HCT116 (cell line): ENCODE measurements at regions not wholly inside any gene's neighbourhood (a gene's known extent, or its start where the extent isn't known, plus 50 kb on each side); places are given as distances from the start of the nearest gene placed in this dataset.

Source experiments
- ATAC-seq: fragments of 200-7000 bp; cut with Tn5 transposase; 2 replicates; pipeline ENCODE4 v1.9.1; 2020; ENCODE audit warnings: mild to moderate bottlenecking, moderate library complexity
- BruUV-seq: library from RNA; stranded (reverse); fragments of 400-500 nt; replicated peaks from 2 replicates; lab custom pipeline; 2021; lab: Mats Ljungman, UMichigan
- CTCF ChIA-PET: fragments of 300-600 bp; sonication (Branson Sonifier 250); formaldehyde crosslinking; loops from one replicate; lab custom pipeline; 2021; ENCODE audit warnings: antibody characterized with exemption; lab: Charles Lee
- POLR2A ChIA-PET: fragments of 300-600, 350-600 bp; sonication (Branson Sonifier 250); formaldehyde crosslinking; loops from one replicate; lab custom pipeline; 2021; ENCODE audit warnings: antibody characterized with exemption; lab: Charles Lee
- RAD21 ChIA-PET, 2 experiments: fragments of 300-600 bp; sonication (Branson Sonifier 250); formaldehyde crosslinking; loops; one replicate each; lab custom pipeline; 2023; ENCODE audit warnings: low total read pairs in 2 of 2; ENCODE audit not compliant: uncharacterized antibody in 2 of 2, unreplicated experiment in 2 of 2, low non-redundant PET in 1 of 2; lab: Charles Lee
- DNase-seq: peaks from one replicate; pipeline ENCODE4 v3.0.0-alpha.2; 2010; ENCODE audit warnings: low read depth, low spot score
- H2AFZ ChIP-seq: fragments of 200-600 bp; shearing (Covaris generic), sonication (generic); 2 replicates; pipeline ENCODE4 v1.6.1; 2017; ENCODE audit warnings: low read depth, mixed run types, mixed read lengths, antibody characterized with exemption, low read length; ENCODE audit not compliant: poor library complexity, severe bottlenecking
- H3K27ac ChIP-seq: 2 replicates; pipeline ENCODE4 v1.5.1; 2012; ENCODE audit warnings: low read depth, low read length
- H3K27me3 ChIP-seq: fragments of 200-600 bp; sonication (generic); 2 replicates; pipeline ENCODE4 v1.6.1; 2016; ENCODE audit warnings: mixed run types, low read length, mixed read lengths; ENCODE audit not compliant: insufficient read depth
- H3K36me3 ChIP-seq, 2 experiments: fragments of 200-500 bp in 1 of 2; fragments of 200-600 bp in 1 of 2; sonication (Bioruptor generic) in 1 of 2; sonication (generic) in 1 of 2; 2 replicates each; pipeline versions ENCODE4 v1.5.1 to v1.6.1; 2014 to 2016; ENCODE audit warnings: low read length in 2 of 2, inconsistent platforms in 1 of 2, mixed read lengths in 1 of 2, mixed run types in 1 of 2; ENCODE audit not compliant: insufficient read depth in 2 of 2, control insufficient read depth in 1 of 2
- H3K4me1 ChIP-seq, 2 experiments: fragments of 200-600 bp in 1 of 2; sonication (generic) in 1 of 2; 2 replicates each; pipeline versions ENCODE4 v1.5.1 to v1.6.1; 2012 to 2017; ENCODE audit warnings: low read length in 2 of 2, inconsistent platforms in 1 of 2, mild to moderate bottlenecking in 1 of 2, mixed read lengths in 1 of 2, mixed run types in 1 of 2, moderate library complexity in 1 of 2; ENCODE audit not compliant: insufficient read depth in 2 of 2, control insufficient read depth in 1 of 2
- H3K4me2 ChIP-seq: fragments of 200-600 bp; sonication (generic); 2 replicates; pipeline ENCODE4 v1.6.1; 2017; ENCODE audit warnings: mixed run types, low read length, mixed read lengths
- H3K4me3 ChIP-seq, 2 experiments: fragments of 200-600 bp in 1 of 2; sonication (generic) in 1 of 2; replicated peaks in 1 of 2; 2 replicates each; pipeline ENCODE4 v1.5.1; 2011 to 2016; ENCODE audit warnings: low read length in 2 of 2, control low read depth in 1 of 2, low read depth in 1 of 2, mild to moderate bottlenecking in 1 of 2, mixed read lengths in 1 of 2, mixed run types in 1 of 2
- H3K79me2 ChIP-seq: fragments of 200-600 bp; sonication (generic); 2 replicates; pipeline ENCODE4 v1.6.1; 2017; ENCODE audit warnings: mild to moderate bottlenecking, mixed run types, low read length, moderate library complexity, mixed read lengths; ENCODE audit not compliant: insufficient read depth
- H3K9ac ChIP-seq: fragments of 200-600 bp; sonication (generic); 2 replicates; pipeline ENCODE4 v1.6.1; 2016; ENCODE audit warnings: low read length, mixed read lengths
- H3K9me2 ChIP-seq: fragments of 200-600 bp; sonication (generic), shearing (Covaris generic); 2 replicates; pipeline ENCODE4 v1.6.1; 2017; ENCODE audit warnings: mixed run types, mild to moderate bottlenecking, moderate library complexity; ENCODE audit not compliant: insufficient read depth
- H3K9me3 ChIP-seq, 2 experiments: fragments of 200-500 bp in 1 of 2; fragments of 200-600 bp in 1 of 2; sonication (Bioruptor generic) in 1 of 2; sonication (generic) in 1 of 2; 2 replicates each; pipeline ENCODE4 v1.6.1; 2014 to 2017; ENCODE audit warnings: low read length in 2 of 2, mixed read lengths in 2 of 2, inconsistent platforms in 1 of 2, low read depth in 1 of 2, mild to moderate bottlenecking in 1 of 2, mixed run types in 1 of 2, moderate library complexity in 1 of 2; ENCODE audit not compliant: control insufficient read depth in 1 of 2, insufficient read depth in 1 of 2
- H4K20me1 ChIP-seq: fragments of 200-600 bp; sonication (generic), shearing (Covaris generic); 2 replicates; pipeline ENCODE4 v1.6.1; 2017; ENCODE audit warnings: mixed run types, mild to moderate bottlenecking, moderate library complexity; ENCODE audit not compliant: insufficient read depth
- CBX3 ChIP-seq: IDR thresholded peaks from 2 replicates; pipeline ENCODE4 v1.6.1; 2012; ENCODE audit warnings: low read depth
- EZH2phosphoT487 ChIP-seq: fragments of 200-600 bp; IDR thresholded peaks from 2 replicates; pipeline ENCODE4 v1.6.1; 2018; ENCODE audit warnings: antibody characterized with exemption, borderline replicate concordance
- FOSL1 ChIP-seq: IDR thresholded peaks from 2 replicates; pipeline ENCODE4 v1.6.1; 2012; ENCODE audit warnings: low read depth
- POLR2A ChIP-seq: IDR thresholded peaks from 2 replicates; pipeline ENCODE4 v1.7.0; 2011; ENCODE audit warnings: borderline replicate concordance; ENCODE audit not compliant: insufficient read depth, insufficient read length; ENCODE audit errors: extremely low read depth
- RAD21 ChIP-seq: IDR thresholded peaks from 2 replicates; pipeline ENCODE4 v1.6.1; 2012; ENCODE audit warnings: low read depth, mild to moderate bottlenecking
- SRF ChIP-seq: IDR thresholded peaks from 2 replicates; pipeline ENCODE4 v1.6.1; 2012; ENCODE audit warnings: low read depth
- TCF7L2 ChIP-seq: IDR thresholded peaks from 2 replicates; pipeline ENCODE4 v1.7.0; 2011; ENCODE audit warnings: borderline replicate concordance, inconsistent platforms; ENCODE audit not compliant: insufficient read depth, insufficient read length; ENCODE audit errors: extremely low read depth
- YY1 ChIP-seq: IDR thresholded peaks from 2 replicates; pipeline ENCODE4 v1.6.1; 2011; ENCODE audit warnings: low read length, low read depth, moderate library complexity, mild to moderate bottlenecking; ENCODE audit not compliant: insufficient replicate concordance; ENCODE audit errors: extremely low read depth
- ZFX ChIP-seq: fragments of 450-650 bp; IDR thresholded peaks from 2 replicates; pipeline ENCODE4 v1.6.1; 2017
- intact Hi-C: fragments of 100-400 bp; cut with micrococcal nuclease; formaldehyde crosslinking; loops from 2 replicates; pipeline ENCODE4 v1.10.0; 2022
- TF ChIP-seq, protein P1 (sequence below), 3 experiments: fragments of 200-600 bp in 1 of 3; sonication (generic) in 1 of 3; IDR thresholded peaks in 2 of 3; conservative IDR thresholded peaks in 1 of 3; 2 replicates each; pipeline ENCODE4 v1.5.1; 2012 to 2017; ENCODE audit warnings: low read depth in 2 of 3, low read length in 2 of 3, antibody characterized with exemption in 1 of 3, borderline replicate concordance in 1 of 3, control low read depth in 1 of 3, mild to moderate bottlenecking in 1 of 3, mixed read lengths in 1 of 3, mixed run types in 1 of 3, moderate library complexity in 1 of 3; ENCODE audit not compliant: insufficient read depth in 1 of 3

DNA sequence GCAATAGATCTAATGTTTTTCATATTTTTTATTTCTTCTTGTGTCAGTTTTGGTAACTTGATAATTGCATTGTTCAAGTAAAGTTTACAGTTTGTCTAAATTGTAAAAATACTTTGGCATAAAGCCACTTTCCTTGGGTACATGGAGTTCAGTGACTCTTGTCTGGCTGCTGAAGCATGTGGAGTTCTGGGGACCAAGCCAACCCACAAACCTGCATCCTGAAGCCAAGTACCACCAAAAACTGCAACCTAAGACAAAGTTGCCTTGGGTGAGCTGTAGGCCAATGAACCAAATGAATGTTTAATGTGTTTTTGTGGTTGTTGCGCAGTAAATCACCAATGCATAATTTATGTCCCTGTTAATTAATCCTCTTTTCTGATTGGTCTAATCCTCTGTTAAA lies 872.6 kb downstream of the BCL11A start:
- BruUV-seq: no TSS peak
- CTCF ChIA-PET: no interaction called here

DNA sequence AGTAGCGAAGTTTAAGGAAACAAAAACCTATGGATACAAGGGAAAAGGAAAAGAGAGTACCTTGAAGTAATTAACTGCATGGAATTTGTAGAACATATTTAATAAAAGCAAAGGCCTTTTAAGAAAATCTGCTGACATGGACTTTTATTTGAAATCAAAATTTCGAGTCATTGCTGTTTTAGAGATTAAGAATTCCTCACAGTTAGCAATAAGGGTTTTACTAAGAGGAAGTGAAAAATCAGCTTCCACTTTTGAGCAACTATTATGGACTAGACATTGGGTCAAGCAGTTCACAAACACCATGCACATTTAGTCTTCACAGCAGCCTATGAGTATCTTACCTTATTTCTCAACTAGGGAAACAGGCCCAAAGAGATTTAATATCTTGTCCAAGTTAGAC lies 876.3 kb downstream of the BCL11A start:
- Histone ChIP-seq H3K9ac (no peak overlapping the region), H3K9me2 (no peaks in the 10 kb centered on the region), H3K27ac (no peak overlapping the region), H3K4me2 (no peak overlapping the region), H3K4me3 (no peak overlapping the region), H3K36me3 (no peaks in the 10 kb centered on the region), H3K4me1 (no peaks in the 10 kb centered on the region), H3K79me2 (no peaks in the 10 kb centered on the region), H2AFZ (no peak overlapping the region), H3K9me3 (peaks cover 0 to 4% of the 10 kb centered on the region in 2 experiments; a peak in 1 of 4 replicates), H3K27me3 (no peaks in the 10 kb centered on the region), H4K20me1 (no peaks in the 10 kb centered on the region)
- TF ChIP-seq CBX3 (no peak), EZH2phosphoT487 (no peak), SRF (no peak), YY1 (no peak), TCF7L2 (no peak)
- TF ChIP-seq, protein P1, sequence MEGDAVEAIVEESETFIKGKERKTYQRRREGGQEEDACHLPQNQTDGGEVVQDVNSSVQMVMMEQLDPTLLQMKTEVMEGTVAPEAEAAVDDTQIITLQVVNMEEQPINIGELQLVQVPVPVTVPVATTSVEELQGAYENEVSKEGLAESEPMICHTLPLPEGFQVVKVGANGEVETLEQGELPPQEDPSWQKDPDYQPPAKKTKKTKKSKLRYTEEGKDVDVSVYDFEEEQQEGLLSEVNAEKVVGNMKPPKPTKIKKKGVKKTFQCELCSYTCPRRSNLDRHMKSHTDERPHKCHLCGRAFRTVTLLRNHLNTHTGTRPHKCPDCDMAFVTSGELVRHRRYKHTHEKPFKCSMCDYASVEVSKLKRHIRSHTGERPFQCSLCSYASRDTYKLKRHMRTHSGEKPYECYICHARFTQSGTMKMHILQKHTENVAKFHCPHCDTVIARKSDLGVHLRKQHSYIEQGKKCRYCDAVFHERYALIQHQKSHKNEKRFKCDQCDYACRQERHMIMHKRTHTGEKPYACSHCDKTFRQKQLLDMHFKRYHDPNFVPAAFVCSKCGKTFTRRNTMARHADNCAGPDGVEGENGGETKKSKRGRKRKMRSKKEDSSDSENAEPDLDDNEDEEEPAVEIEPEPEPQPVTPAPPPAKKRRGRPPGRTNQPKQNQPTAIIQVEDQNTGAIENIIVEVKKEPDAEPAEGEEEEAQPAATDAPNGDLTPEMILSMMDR (IDR thresholded peaks at IDR 0.05 in 2 of 3, conservative IDR thresholded peaks at IDR 0.05 in 1 of 3; ENCODE audit: borderline replicate concordance in 1 of 3, insufficient read depth in 1 of 3, low read depth in 2 of 3, low read length in 2 of 3): no peak
- ATAC-seq: no peak
- intact Hi-C loops: no loop called here
- ChIA-PET POLR2A (no interaction called here), RAD21 (no interaction called here), CTCF (no interaction called here)
- no peak for DNase-seq
- no TSS peak for BruUV-seq

More for the DNA sequence above, 872.6 kb downstream of the BCL11A start:
- H3K27me3 ChIP-seq: no peaks in the 10 kb centered on the region; the same call in 1 of the 2 replicates
- H3K9me2 ChIP-seq: no peaks in the 10 kb centered on the region
- no peak overlapping the region for H3K4me3 ChIP-seq
- RAD21 ChIA-PET: no interaction called here
- no peaks in the 10 kb centered on the region for H4K20me1 ChIP-seq
- H3K36me3 ChIP-seq: no peaks in the 10 kb centered on the region
- H2AFZ ChIP-seq: no peak overlapping the region
- no peaks in the 10 kb centered on the region for H3K4me1 ChIP-seq
- ATAC-seq: no peak
- 0 out of 4 replicates have a peak, but pooled peaks cover 0 to 5% of the 10 kb centered on the region in 2 experiments for H3K9me3 ChIP-seq
- intact Hi-C loops: no loop called here
- H3K9ac ChIP-seq: no peak overlapping the region
- no peaks in the 10 kb centered on the region for H3K79me2 ChIP-seq
- TF ChIP-seq FOSL1 (no peak), CBX3 (no peak), ZFX (no peak), POLR2A (no peak), RAD21 (no peak)
- TF ChIP-seq, all 23 proteins: peak for 0
- DNase-seq: no peak
- Histone ChIP-seq H3K4me2 (no peak overlapping the region), H3K27ac (no peak overlapping the region)
- POLR2A ChIA-PET: no interaction called here
